ENCODE measurements at regions not wholly inside any gene's neighbourhood (a gene's known extent, or its start where the extent isn't known, plus 50 kb on each side); places are given as distances from the start of the nearest gene placed in this dataset.
"Not testable (repeated sequence)": the region's sequence is repeated elsewhere in the genome, so short reads cannot be mapped to it uniquely, and the experiment has no call there.

DNA sequence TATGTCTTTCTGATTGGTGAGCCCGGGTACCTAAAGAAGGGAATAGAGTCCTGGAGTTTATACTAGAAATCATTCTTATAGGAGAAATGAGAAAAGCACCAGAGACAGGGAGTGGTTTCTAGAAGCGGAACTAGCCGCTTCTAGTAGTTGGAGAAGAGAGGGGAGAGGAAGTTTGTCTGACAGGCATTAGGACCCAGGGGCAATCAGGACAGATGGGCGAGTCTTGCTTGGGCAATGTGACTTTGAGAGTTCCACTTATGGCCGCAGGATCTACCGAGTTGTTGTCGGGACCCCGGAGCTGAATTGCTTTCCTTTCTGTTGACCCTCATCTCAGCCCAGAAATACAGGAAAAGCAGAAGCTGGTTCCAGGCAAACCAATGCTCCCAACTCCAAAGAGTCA lies 596.8 kb upstream of the CNTN5 start:
- Histone ChIP-seq H3K27me3 (ENCODE audit: control insufficient read depth, extremely low read depth, insufficient read depth, low read length) (no peaks in the 10 kb centered on the region), H2AFZ (ENCODE audit: control insufficient read depth, low read length) (no peak overlapping the region), H4K20me1 (ENCODE audit: control insufficient read depth, extremely low read depth, insufficient read depth, low read length) (no peaks in the 10 kb centered on the region), H3K9me3 (ENCODE audit: control insufficient read depth, low read depth, low read length) (no peaks in the 10 kb centered on the region), H3K9ac (ENCODE audit: control insufficient read depth, extremely low read depth, insufficient read depth, low read length) (no peak overlapping the region), H3K36me3 (ENCODE audit: control insufficient read depth in 2 of 2, extremely low read depth in 1 of 2, insufficient read depth in 2 of 2, low read length in 2 of 2) (no peaks in the 10 kb centered on the region), H3K79me2 (ENCODE audit: control insufficient read depth, insufficient read depth, low read length) (no peaks in the 10 kb centered on the region), H3K9me1 (ENCODE audit: control insufficient read depth, extremely low read depth, insufficient read depth, low read length) (no peaks in the 10 kb centered on the region), H3K4me1 (ENCODE audit: control insufficient read depth, extremely low read depth, insufficient read depth, low read length) (no peaks in the 10 kb centered on the region), H3K4me2 (ENCODE audit: control insufficient read depth, extremely low read depth, insufficient read depth, low read depth, low read length) (no peak overlapping the region), H3K4me3 (ENCODE audit: control insufficient read depth in 2 of 3, extremely low read depth in 1 of 3, insufficient read depth in 2 of 3, low read depth in 1 of 3, low read length in 3 of 3) (no peak overlapping the region), H3K27ac (ENCODE audit: control insufficient read depth, insufficient read depth, low read length) (no peak overlapping the region)
- dilution Hi-C loops (cut with MboI; ENCODE audit: extremely low pct_ligation_motif_present, low sequenced_read_pairs) = no loop called here
- no peak for TF ChIP-seq EZH2 (IDR thresholded peaks at IDR 0.05; ENCODE audit: low read length)
- no peak for DNase-seq (ENCODE audit: low read depth, low spot score)
- no peak for FAIRE-seq

DNA sequence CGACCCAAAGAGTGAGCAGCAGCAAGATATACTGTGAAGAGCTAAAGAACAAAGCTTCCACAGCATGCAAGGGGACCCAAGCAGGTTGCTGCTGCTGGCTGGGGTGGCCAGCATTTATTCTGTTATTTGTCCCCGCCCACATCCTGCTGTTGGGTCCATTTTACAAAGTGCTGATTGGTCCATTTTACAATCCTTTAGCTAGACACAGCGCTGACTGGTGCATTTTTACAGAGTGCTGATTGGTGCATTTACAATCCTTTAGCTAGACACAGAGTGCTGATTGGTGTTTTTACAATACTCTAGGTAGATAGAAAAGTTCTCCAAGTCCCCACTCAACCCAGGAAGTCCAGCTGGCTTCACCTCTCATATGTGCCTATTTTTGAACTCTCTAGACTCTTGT lies 596.0 kb upstream of the CNTN5 start:
- H2AFZ ChIP-seq (ENCODE audit: control insufficient read depth, low read length); H3K4me1 ChIP-seq (ENCODE audit: control insufficient read depth, extremely low read depth, insufficient read depth, low read length); dilution Hi-C loops (cut with MboI; ENCODE audit: extremely low pct_ligation_motif_present, low sequenced_read_pairs); FAIRE-seq; H3K9ac ChIP-seq (ENCODE audit: control insufficient read depth, extremely low read depth, insufficient read depth, low read length); DNase-seq (ENCODE audit: low read depth, low spot score); H3K36me3 ChIP-seq (ENCODE audit: control insufficient read depth in 2 of 2, extremely low read depth in 1 of 2, insufficient read depth in 2 of 2, low read length in 2 of 2); H3K4me3 ChIP-seq (ENCODE audit: control insufficient read depth in 2 of 3, extremely low read depth in 1 of 3, insufficient read depth in 2 of 3, low read depth in 1 of 3, low read length in 3 of 3); H3K4me2 ChIP-seq (ENCODE audit: control insufficient read depth, extremely low read depth, insufficient read depth, low read depth, low read length); H3K27ac ChIP-seq (ENCODE audit: control insufficient read depth, insufficient read depth, low read length); H3K9me1 ChIP-seq (ENCODE audit: control insufficient read depth, extremely low read depth, insufficient read depth, low read length); H3K9me3 ChIP-seq (ENCODE audit: control insufficient read depth, low read depth, low read length); H3K79me2 ChIP-seq (ENCODE audit: control insufficient read depth, insufficient read depth, low read length); H4K20me1 ChIP-seq (ENCODE audit: control insufficient read depth, extremely low read depth, insufficient read depth, low read length); H3K27me3 ChIP-seq (ENCODE audit: control insufficient read depth, extremely low read depth, insufficient read depth, low read length): not testable (repeated sequence)

DNA sequence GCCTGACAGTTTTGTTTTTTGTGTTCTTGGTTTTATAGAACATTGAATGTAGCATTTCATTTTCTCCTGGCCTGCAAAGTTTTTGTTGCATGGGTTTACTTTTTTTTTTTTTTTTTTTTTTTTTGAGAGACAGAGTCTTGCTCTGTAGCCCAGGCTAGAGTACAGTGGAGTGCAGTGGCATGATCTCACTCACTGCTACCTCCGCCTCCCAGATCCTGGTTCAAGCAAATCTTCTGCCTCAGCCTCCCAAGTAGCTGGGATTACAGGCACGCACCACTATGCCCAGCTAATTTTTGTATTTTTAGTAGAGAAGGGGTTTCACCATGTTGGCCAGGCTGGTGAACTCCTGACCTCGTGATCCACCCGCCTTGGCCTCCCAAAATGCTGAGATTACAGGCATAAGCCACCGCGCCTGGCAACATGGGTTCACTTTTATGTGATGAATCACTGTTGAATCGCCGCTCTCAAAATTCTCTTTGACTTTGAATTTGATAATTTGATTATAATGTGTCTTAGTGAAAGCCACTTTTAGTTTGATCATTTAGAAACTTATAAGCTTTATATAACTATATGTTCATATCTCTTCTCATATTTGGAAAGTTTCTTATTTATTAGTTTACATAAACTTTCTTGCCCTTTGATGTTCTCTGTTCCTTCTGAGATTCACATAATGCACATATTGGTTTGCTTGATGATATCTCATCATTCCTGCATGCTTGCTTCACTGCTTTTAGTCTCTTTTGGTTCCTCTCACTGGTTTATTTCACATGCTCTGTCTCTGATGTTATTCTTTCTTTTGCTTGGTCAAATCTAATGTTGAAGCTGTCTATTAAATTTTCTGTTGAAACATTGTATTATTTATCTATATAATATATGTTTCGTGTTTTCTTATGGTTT lies 589.0 kb upstream of the CNTN5 start:
- Histone ChIP-seq H3K27ac (ENCODE audit: control insufficient read depth, insufficient read depth, low read length) (no peak overlapping the region), H2AFZ (ENCODE audit: control insufficient read depth, low read length) (no peak overlapping the region), H3K9me3 (ENCODE audit: control insufficient read depth, low read depth, low read length) (no peaks in the 10 kb centered on the region), H3K4me2 (ENCODE audit: control insufficient read depth, extremely low read depth, insufficient read depth, low read depth, low read length) (no peak overlapping the region), H4K20me1 (ENCODE audit: control insufficient read depth, extremely low read depth, insufficient read depth, low read length) (no peaks in the 10 kb centered on the region), H3K4me3 (ENCODE audit: control insufficient read depth in 2 of 3, extremely low read depth in 1 of 3, insufficient read depth in 2 of 3, low read depth in 1 of 3, low read length in 3 of 3) (no peak overlapping the region), H3K36me3 (ENCODE audit: control insufficient read depth in 2 of 2, extremely low read depth in 1 of 2, insufficient read depth in 2 of 2, low read length in 2 of 2) (no peaks in the 10 kb centered on the region), H3K79me2 (ENCODE audit: control insufficient read depth, insufficient read depth, low read length) (no peaks in the 10 kb centered on the region), H3K4me1 (ENCODE audit: control insufficient read depth, extremely low read depth, insufficient read depth, low read length) (no peaks in the 10 kb centered on the region), H3K9ac (ENCODE audit: control insufficient read depth, extremely low read depth, insufficient read depth, low read length) (no peak overlapping the region), H3K9me1 (ENCODE audit: control insufficient read depth, extremely low read depth, insufficient read depth, low read length) (no peaks in the 10 kb centered on the region), H3K27me3 (ENCODE audit: control insufficient read depth, extremely low read depth, insufficient read depth, low read length) (no peaks in the 10 kb centered on the region)
- FAIRE-seq = no peak
- dilution Hi-C loops (cut with MboI; ENCODE audit: extremely low pct_ligation_motif_present, low sequenced_read_pairs) = no loop called here
- TF ChIP-seq, protein P1, sequence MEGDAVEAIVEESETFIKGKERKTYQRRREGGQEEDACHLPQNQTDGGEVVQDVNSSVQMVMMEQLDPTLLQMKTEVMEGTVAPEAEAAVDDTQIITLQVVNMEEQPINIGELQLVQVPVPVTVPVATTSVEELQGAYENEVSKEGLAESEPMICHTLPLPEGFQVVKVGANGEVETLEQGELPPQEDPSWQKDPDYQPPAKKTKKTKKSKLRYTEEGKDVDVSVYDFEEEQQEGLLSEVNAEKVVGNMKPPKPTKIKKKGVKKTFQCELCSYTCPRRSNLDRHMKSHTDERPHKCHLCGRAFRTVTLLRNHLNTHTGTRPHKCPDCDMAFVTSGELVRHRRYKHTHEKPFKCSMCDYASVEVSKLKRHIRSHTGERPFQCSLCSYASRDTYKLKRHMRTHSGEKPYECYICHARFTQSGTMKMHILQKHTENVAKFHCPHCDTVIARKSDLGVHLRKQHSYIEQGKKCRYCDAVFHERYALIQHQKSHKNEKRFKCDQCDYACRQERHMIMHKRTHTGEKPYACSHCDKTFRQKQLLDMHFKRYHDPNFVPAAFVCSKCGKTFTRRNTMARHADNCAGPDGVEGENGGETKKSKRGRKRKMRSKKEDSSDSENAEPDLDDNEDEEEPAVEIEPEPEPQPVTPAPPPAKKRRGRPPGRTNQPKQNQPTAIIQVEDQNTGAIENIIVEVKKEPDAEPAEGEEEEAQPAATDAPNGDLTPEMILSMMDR (optimal IDR thresholded peaks at IDR 0.05 in 1 of 3, IDR thresholded peaks at IDR 0.05 in 1 of 3, conservative IDR thresholded peaks at IDR 0.05 in 1 of 3; ENCODE audit: extremely low read depth in 1 of 3, insufficient read depth in 2 of 3, low read length in 3 of 3) = no peak
- no peak for TF ChIP-seq EZH2 (IDR thresholded peaks at IDR 0.05; ENCODE audit: low read length)
- DNase-seq (ENCODE audit: low read depth, low spot score) = no peak
